ENCODE measurements at regions not wholly inside any gene's neighbourhood (a gene's known extent, or its start where the extent isn't known, plus 50 kb on each side); places are given as distances from the start of the nearest gene placed in this dataset.

DNA sequence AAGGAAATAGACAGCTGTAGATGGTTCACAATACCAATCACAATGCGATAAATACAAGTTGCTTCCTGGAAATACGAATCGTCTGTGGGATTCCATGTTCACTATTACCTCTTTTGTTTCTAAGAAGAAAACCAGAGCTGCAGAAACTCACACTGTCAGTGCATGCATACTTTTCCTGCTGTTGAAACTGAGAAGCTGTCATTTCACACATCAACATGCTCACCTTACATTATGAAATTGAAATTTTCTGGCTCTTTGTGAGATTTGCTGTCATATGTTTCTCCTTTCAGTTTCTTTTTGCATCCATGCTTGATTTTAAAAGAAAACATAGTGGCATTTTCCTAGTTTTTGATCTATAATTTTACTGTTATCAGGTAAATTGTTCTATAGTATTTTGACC is 418.3 kb upstream of the HTR2C start:
- DNase-seq, result no peak
- no peaks in the 10 kb centered on the region for H3K36me3 ChIP-seq
- no peaks in the 10 kb centered on the region for H3K4me1 ChIP-seq
- H3K27ac ChIP-seq, result no peak overlapping the region
- no peaks in the 10 kb centered on the region for H3K27me3 ChIP-seq
- H3K4me3 ChIP-seq, result no peak overlapping the region
- no peaks in the 10 kb centered on the region for H3K9me3 ChIP-seq
- TF ChIP-seq, protein P1, sequence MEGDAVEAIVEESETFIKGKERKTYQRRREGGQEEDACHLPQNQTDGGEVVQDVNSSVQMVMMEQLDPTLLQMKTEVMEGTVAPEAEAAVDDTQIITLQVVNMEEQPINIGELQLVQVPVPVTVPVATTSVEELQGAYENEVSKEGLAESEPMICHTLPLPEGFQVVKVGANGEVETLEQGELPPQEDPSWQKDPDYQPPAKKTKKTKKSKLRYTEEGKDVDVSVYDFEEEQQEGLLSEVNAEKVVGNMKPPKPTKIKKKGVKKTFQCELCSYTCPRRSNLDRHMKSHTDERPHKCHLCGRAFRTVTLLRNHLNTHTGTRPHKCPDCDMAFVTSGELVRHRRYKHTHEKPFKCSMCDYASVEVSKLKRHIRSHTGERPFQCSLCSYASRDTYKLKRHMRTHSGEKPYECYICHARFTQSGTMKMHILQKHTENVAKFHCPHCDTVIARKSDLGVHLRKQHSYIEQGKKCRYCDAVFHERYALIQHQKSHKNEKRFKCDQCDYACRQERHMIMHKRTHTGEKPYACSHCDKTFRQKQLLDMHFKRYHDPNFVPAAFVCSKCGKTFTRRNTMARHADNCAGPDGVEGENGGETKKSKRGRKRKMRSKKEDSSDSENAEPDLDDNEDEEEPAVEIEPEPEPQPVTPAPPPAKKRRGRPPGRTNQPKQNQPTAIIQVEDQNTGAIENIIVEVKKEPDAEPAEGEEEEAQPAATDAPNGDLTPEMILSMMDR (IDR thresholded peaks at IDR 0.05), result no peak
- no peak for TF ChIP-seq POLR2A (IDR thresholded peaks at IDR 0.05)

DNA sequence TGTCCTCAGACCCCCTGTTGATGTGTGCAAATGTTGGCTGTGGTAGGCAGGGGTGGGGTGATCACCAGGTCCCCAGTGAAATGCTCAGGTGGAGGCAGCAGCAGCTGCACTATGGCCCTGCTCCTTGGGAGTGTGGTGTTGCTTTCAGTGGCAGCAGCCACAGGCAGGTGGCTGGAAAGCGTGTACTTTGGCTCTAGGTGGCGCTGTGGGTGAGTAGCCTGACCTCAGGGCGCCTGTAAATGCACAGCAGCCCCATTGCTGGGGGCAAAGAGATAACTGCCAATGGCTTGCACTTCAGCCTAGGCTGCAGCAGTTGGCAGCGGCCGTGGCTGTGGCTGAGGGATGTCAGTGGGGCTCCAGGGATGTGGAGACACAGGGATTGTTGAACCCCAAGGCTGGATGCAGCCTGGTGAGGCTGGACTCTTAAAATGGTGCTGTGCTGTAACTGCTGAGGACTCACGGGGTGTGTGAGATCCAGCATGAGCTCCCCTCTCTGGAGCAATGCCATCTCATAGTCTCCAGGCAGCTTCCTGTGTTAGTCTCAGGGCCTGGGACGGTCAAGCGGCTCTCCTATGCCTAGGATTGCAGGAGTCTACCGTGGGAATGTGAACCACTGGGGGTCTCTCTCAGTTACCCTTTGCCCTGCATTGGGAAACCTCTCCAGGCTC is 421.7 kb upstream of the HTR2C start:
- Histone ChIP-seq H3K4me1 (no peaks in the 10 kb centered on the region), H3K27me3 (no peaks in the 10 kb centered on the region), H3K9me3 (no peaks in the 10 kb centered on the region), H3K27ac (no peak overlapping the region), H3K36me3 (no peaks in the 10 kb centered on the region), H3K4me3 (no peak overlapping the region)
- no peak for TF ChIP-seq POLR2A (IDR thresholded peaks at IDR 0.05)
- TF ChIP-seq, protein P1 (IDR thresholded peaks at IDR 0.05), result no peak
- DNase-seq, result no peak

DNA sequence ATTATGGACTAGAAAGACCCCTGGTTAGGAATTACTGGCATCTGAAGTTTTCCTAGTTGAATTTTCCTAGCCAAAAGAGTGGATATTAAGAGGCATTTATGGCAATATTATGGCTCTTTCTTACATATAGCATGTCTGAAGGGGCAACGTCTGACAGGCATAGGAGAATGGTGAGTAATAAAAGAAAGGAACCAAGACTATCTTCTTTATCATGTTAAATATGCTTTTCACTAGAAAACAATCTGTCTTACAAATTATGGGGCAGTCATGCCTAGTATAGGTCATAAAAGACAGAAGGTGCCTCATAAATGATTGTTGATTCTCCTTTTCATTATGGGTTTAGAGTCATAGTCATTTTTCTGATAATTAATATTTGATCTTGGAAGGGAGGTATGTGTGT is 431.1 kb upstream of the HTR2C start:
- no peak for DNase-seq
- no peaks in the 10 kb centered on the region for H3K4me1 ChIP-seq
- H3K9me3 ChIP-seq, result no peaks in the 10 kb centered on the region
- no peaks in the 10 kb centered on the region for H3K36me3 ChIP-seq
- no peak overlapping the region for H3K27ac ChIP-seq
- no peak overlapping the region for H3K4me3 ChIP-seq
- H3K27me3 ChIP-seq, result no peaks in the 10 kb centered on the region
- no peak for TF ChIP-seq POLR2A (IDR thresholded peaks at IDR 0.05)
- TF ChIP-seq, protein P1 (IDR thresholded peaks at IDR 0.05), result no peak

DNA sequence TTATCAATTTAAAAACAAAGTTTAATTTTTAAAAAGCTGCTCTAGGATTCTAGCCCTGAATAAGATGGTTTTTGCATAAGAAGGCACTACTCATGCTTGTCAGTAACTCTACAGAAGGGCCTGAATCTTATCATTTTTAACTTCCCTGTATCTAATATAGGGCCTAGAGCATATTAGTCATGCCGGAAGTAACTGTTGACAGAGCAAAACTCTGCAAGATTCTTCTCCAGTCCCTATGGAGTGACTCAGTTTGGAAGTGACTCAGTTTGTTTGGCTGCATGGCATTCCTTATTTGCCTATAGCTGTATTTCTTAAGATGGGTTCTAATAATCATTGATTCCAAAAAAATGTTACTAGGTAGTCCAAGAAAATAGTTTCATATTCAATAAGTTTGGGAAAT is 431.8 kb upstream of the HTR2C start:
- TF ChIP-seq POLR2A (IDR thresholded peaks at IDR 0.05), result no peak
- TF ChIP-seq, protein P1 (IDR thresholded peaks at IDR 0.05), result no peak
- DNase-seq, result no peak

DNA sequence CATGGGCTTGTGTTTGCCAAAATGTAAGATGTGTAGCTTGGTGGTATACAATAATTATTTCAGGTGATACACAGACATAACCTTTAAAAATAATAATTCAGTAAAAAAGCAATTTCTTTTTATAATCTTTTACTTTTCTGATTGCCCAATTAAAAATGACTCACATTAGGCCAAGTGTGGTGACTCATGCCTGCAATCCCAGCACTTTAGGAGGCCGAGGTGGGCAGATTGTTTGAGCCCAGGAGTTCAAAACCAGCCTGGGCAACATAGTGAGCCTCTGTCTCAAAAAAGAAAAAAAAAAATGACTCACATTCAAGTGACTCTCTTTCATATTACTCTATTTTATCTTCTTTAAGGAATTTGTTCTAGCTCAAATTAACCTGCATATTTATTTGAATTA is 449.4 kb upstream of the HTR2C start:
- TF ChIP-seq, protein P1 (IDR thresholded peaks at IDR 0.05), result no peak
- no peak for TF ChIP-seq POLR2A (IDR thresholded peaks at IDR 0.05)
- Histone ChIP-seq H3K4me1 (no peaks in the 10 kb centered on the region), H3K9me3 (no peaks in the 10 kb centered on the region), H3K36me3 (no peaks in the 10 kb centered on the region), H3K4me3 (no peak overlapping the region), H3K27ac (no peak overlapping the region), H3K27me3 (no peaks in the 10 kb centered on the region)
- DNase-seq, result no peak

More for the DNA sequence above, 431.8 kb upstream of the HTR2C start:
- no peak overlapping the region for H3K27ac ChIP-seq
- no peaks in the 10 kb centered on the region for H3K4me1 ChIP-seq
- no peaks in the 10 kb centered on the region for H3K36me3 ChIP-seq
- H3K9me3 ChIP-seq, result no peaks in the 10 kb centered on the region
- H3K27me3 ChIP-seq, result no peaks in the 10 kb centered on the region
- H3K4me3 ChIP-seq, result no peak overlapping the region
